Kidney (tissue), 13 donors: ENCODE measurements at regions not wholly inside any gene's neighbourhood (a gene's known extent, or its start where the extent isn't known, plus 50 kb on each side); places are given as distances from the start of the nearest gene placed in this dataset.

Source experiments
- DNase-seq, 5 donors: peaks; one replicate each; pipeline ENCODE4 v3.0.0-alpha.2; 2013 to 2020
- FAIRE-seq: peaks from 2 replicates; lab custom pipeline; 2012; peaks lifted over from hg19 to GRCh38; lab: Jason Lieb, UNC
- H3K27ac ChIP-seq, 2 donors: one replicate each; pipeline ENCODE4 v1.7.0; 2013; ENCODE audit warnings: low read depth in 2 of 2, low read length in 2 of 2, inconsistent platforms in 1 of 2
- H3K27me3 ChIP-seq: one replicate; pipeline ENCODE4 v1.7.1; 2013; ENCODE audit warnings: low read length, inconsistent platforms; ENCODE audit not compliant: control insufficient read depth, insufficient read depth
- H3K36me3 ChIP-seq, 3 donors: one replicate each; pipeline versions ENCODE4 v1.7.0 to v1.7.1; 2013; ENCODE audit warnings: low read length in 3 of 3, control low read depth in 1 of 3, inconsistent platforms in 1 of 3; ENCODE audit not compliant: insufficient read depth in 3 of 3, control insufficient read depth in 2 of 3
- H3K4me1 ChIP-seq, 3 donors: one replicate each; pipeline versions ENCODE4 v1.7.0 to v1.7.1; 2013; ENCODE audit warnings: low read length in 3 of 3, inconsistent platforms in 1 of 3, low read depth in 1 of 3; ENCODE audit not compliant: control insufficient read depth in 2 of 3, insufficient read depth in 2 of 3
- H3K4me3 ChIP-seq, 3 donors: one replicate each; pipeline versions ENCODE4 v1.7.0 to v1.8.1; 2013; ENCODE audit warnings: low read length in 3 of 3, control low read depth in 1 of 3, inconsistent platforms in 1 of 3
- H3K9ac ChIP-seq, 3 donors: one replicate each; pipeline versions ENCODE4 v1.7.0 to v1.7.1; 2013; ENCODE audit warnings: low read length in 3 of 3, control low read depth in 1 of 3, inconsistent platforms in 1 of 3
- H3K9me3 ChIP-seq, 3 donors: one replicate each; pipeline versions ENCODE4 v1.7.0 to v1.7.1; 2013; ENCODE audit warnings: low read length in 3 of 3, control low read depth in 1 of 3, inconsistent platforms in 1 of 3; ENCODE audit not compliant: control insufficient read depth in 2 of 3, insufficient read depth in 1 of 3
- CTCF ChIP-seq: IDR thresholded peaks from 3 replicates; pipeline ENCODE4 v1.5.1; 2012; ENCODE audit warnings: mild to moderate bottlenecking, moderate library complexity, borderline replicate concordance; ENCODE audit not compliant: insufficient read depth; ENCODE audit errors: extremely low read depth
- intact Hi-C: fragments of 100-400 bp; cut with DNase I; formaldehyde crosslinking; loops from one replicate; pipeline ENCODE4 v1.11.1; 2022
- donor health status: control.
- donor health status: control.
- donor health status: control.
- donor health status: control.
- donor health status: control.
- donor health status: DM: yes; HTN: yes; CAD: no.
- donor health status: Normal renal cell carcinoma (clear cell type).

DNA sequence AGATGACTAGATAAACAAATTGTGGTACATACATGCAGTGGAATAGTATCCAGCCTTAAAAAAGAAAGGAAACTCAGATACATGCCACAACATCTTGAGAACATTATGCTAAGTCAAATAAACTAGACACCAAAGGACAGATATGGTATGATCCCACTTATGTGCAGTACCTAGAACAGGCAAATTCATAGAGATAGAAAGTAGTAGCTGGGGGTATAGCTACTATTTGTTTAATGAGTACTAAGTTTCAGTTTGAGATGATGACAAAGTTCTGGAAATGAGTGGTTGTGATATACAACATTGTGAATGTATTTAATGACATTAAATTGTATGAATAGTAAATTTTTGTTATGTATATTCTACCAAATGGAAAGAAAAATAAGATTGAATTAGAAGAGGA, 477.2 kb upstream of the CFAP20DC start:
- H3K27ac ChIP-seq: no peak overlapping the region
- no peak overlapping the region for H3K9ac ChIP-seq
- no peaks in the 10 kb centered on the region for H3K4me1 ChIP-seq
- DNase-seq (no peak), FAIRE-seq (no peak)
- no peak overlapping the region for H3K4me3 ChIP-seq
- no peak for TF ChIP-seq CTCF
- intact Hi-C loops: no loop called here
- no peaks in the 10 kb centered on the region for H3K27me3 ChIP-seq
- no peaks in the 10 kb centered on the region for H3K9me3 ChIP-seq
- H3K36me3 ChIP-seq: no peaks in the 10 kb centered on the region

- Histone ChIP-seq H3K27ac (no peak overlapping the region), H3K9ac (no peak overlapping the region), H3K36me3 (no peaks in the 10 kb centered on the region), H3K4me1 (peaks cover 0 to 2% (median 0%) of the 10 kb centered on the region in 3 donors), H3K9me3 (no peaks in the 10 kb centered on the region), H3K27me3 (no peaks in the 10 kb centered on the region), H3K4me3 (no peak overlapping the region)
- no peak for FAIRE-seq
- intact Hi-C loops: no loop called here
- no peak for DNase-seq
- no peak for TF ChIP-seq CTCF
Measured at GRCh38 chr3:59522550-59522949, 472.7 kb upstream of the CFAP20DC start.

- intact Hi-C loops: no loop called here
- no peak overlapping the region for H3K27ac ChIP-seq
- no peaks in the 10 kb centered on the region for H3K9me3 ChIP-seq
- no peak for TF ChIP-seq CTCF
- no peak overlapping the region for H3K9ac ChIP-seq
- H3K27me3 ChIP-seq: no peaks in the 10 kb centered on the region
- DNase-seq (no peak), FAIRE-seq (no peak)
- H3K36me3 ChIP-seq: no peaks in the 10 kb centered on the region
- no peak overlapping the region for H3K4me3 ChIP-seq
- H3K4me1 ChIP-seq: peaks cover 0 to 2% (median 0%) of the 10 kb centered on the region in 3 donors
Measured at GRCh38 chr3:59519094-59519493, 469.3 kb upstream of the CFAP20DC start.
